ENCODE measurements at regions not wholly inside any gene's neighbourhood (a gene's known extent, or its start where the extent isn't known, plus 50 kb on each side); places are given as distances from the start of the nearest gene placed in this dataset.

DNA sequence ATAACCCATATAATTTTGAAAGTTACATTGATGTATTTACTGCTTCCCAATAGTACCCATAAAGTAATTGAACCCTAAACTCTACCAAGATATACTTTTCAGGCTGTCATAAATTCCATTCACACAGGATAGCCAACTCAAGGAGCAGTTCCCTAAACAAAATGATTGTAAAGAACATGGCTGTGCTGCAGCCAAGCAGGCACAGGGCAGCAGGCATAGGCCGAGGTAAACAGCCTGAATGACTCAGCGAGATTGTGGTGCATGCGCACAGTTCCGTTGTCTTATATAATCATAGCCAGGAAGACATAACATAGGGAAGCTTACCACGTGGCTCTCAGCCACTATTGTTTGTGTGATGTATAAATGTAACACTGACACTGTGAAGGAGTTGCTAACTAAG is 344.9 kb downstream of the FSCB start:
- DNase-seq (ENCODE audit: low read depth, low spot score) (no peak), ATAC-seq (no peak)
- H3K36me3 ChIP-seq (ENCODE audit: control insufficient read depth, insufficient read depth, low read length) = no peaks in the 10 kb centered on the region
- H3K9me3 ChIP-seq (ENCODE audit: control insufficient read depth, insufficient read depth, low read depth, low read length) = no peaks in the 10 kb centered on the region
- no TSS peak for BruUV-seq (replicated peaks)
- intact Hi-C loops (cut with micrococcal nuclease; ENCODE audit: unreplicated experiment) = no loop called here
- H3K4me1 ChIP-seq (ENCODE audit: control insufficient read depth, insufficient read depth, low read length) = peaks cover 4% of the 10 kb centered on the region; the same call in 1 of the 2 replicates
- no peak overlapping the region for H3K4me3 ChIP-seq (ENCODE audit: low read depth in 2 of 2, low read length in 2 of 2)
- H3K27ac ChIP-seq (ENCODE audit: low read length) = no peak overlapping the region
- TF ChIP-seq, protein P1, sequence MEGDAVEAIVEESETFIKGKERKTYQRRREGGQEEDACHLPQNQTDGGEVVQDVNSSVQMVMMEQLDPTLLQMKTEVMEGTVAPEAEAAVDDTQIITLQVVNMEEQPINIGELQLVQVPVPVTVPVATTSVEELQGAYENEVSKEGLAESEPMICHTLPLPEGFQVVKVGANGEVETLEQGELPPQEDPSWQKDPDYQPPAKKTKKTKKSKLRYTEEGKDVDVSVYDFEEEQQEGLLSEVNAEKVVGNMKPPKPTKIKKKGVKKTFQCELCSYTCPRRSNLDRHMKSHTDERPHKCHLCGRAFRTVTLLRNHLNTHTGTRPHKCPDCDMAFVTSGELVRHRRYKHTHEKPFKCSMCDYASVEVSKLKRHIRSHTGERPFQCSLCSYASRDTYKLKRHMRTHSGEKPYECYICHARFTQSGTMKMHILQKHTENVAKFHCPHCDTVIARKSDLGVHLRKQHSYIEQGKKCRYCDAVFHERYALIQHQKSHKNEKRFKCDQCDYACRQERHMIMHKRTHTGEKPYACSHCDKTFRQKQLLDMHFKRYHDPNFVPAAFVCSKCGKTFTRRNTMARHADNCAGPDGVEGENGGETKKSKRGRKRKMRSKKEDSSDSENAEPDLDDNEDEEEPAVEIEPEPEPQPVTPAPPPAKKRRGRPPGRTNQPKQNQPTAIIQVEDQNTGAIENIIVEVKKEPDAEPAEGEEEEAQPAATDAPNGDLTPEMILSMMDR (IDR thresholded peaks at IDR 0.05) = no peak
- TF ChIP-seq TCF7L2 (IDR thresholded peaks at IDR 0.05; ENCODE audit: low read depth, low read length) = no peak
- TF ChIP-seq SIN3A (IDR thresholded peaks at IDR 0.05; ENCODE audit: borderline replicate concordance, insufficient read depth, low read depth, low read length) = no peak
- no peak for TF ChIP-seq POLR2AphosphoS5 (IDR thresholded peaks at IDR 0.05; ENCODE audit: low read depth, low read length)
- TF ChIP-seq, protein P2, sequence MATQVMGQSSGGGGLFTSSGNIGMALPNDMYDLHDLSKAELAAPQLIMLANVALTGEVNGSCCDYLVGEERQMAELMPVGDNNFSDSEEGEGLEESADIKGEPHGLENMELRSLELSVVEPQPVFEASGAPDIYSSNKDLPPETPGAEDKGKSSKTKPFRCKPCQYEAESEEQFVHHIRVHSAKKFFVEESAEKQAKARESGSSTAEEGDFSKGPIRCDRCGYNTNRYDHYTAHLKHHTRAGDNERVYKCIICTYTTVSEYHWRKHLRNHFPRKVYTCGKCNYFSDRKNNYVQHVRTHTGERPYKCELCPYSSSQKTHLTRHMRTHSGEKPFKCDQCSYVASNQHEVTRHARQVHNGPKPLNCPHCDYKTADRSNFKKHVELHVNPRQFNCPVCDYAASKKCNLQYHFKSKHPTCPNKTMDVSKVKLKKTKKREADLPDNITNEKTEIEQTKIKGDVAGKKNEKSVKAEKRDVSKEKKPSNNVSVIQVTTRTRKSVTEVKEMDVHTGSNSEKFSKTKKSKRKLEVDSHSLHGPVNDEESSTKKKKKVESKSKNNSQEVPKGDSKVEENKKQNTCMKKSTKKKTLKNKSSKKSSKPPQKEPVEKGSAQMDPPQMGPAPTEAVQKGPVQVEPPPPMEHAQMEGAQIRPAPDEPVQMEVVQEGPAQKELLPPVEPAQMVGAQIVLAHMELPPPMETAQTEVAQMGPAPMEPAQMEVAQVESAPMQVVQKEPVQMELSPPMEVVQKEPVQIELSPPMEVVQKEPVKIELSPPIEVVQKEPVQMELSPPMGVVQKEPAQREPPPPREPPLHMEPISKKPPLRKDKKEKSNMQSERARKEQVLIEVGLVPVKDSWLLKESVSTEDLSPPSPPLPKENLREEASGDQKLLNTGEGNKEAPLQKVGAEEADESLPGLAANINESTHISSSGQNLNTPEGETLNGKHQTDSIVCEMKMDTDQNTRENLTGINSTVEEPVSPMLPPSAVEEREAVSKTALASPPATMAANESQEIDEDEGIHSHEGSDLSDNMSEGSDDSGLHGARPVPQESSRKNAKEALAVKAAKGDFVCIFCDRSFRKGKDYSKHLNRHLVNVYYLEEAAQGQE (IDR thresholded peaks at IDR 0.05; ENCODE audit: insufficient read depth in 1 of 2, low read depth in 2 of 2, low read length in 1 of 2) = no peak
- CTCF ChIA-PET = no interaction called here
- in situ Hi-C loops (cut with HindIII; ENCODE audit: low pct_unique_long_range_greater_than_20kb, low sequenced_read_pairs) = no loop called here
- H3K27me3 ChIP-seq (ENCODE audit: control insufficient read depth, insufficient read depth, low read length) = no peaks in the 10 kb centered on the region
- POLR2A ChIA-PET = no interaction called here

DNA sequence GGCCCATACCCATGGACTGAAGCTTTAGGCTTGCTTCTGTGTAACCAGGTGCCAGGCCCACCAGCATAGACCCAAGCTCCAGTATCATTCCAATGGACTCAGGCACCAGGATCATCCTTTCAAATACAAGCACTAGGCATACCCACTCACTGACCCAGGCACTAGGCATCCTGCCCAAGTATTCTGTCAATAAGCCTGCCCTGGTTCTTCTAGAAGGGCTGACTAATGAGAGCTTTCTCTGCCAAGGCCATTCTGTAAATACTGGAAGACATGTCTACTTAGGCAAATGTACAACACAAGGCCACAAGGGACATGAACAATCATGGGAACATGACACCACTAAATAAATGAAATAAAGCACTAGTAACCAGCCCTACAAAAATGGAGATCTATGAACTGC is 352.2 kb downstream of the FSCB start:
- no peak for ATAC-seq
- intact Hi-C loops (cut with micrococcal nuclease; ENCODE audit: unreplicated experiment) = no loop called here

More for the DNA sequence above, 352.2 kb downstream of the FSCB start:
- no peak for DNase-seq (ENCODE audit: low read depth, low spot score)
- in situ Hi-C loops (cut with HindIII; ENCODE audit: low pct_unique_long_range_greater_than_20kb, low sequenced_read_pairs) = no loop called here
- Histone ChIP-seq H3K27me3 (ENCODE audit: control insufficient read depth, insufficient read depth, low read length) (no peaks in the 10 kb centered on the region), H3K4me1 (ENCODE audit: control insufficient read depth, insufficient read depth, low read length) (no peaks in the 10 kb centered on the region), H3K4me3 (ENCODE audit: low read depth in 2 of 2, low read length in 2 of 2) (no peak overlapping the region), H3K36me3 (ENCODE audit: control insufficient read depth, insufficient read depth, low read length) (no peaks in the 10 kb centered on the region), H3K9me3 (ENCODE audit: control insufficient read depth, insufficient read depth, low read depth, low read length) (no peaks in the 10 kb centered on the region), H3K27ac (ENCODE audit: low read length) (no peak overlapping the region)
- TF ChIP-seq TCF7L2 (IDR thresholded peaks at IDR 0.05; ENCODE audit: low read depth, low read length) (no peak), SIN3A (IDR thresholded peaks at IDR 0.05; ENCODE audit: borderline replicate concordance, insufficient read depth, low read depth, low read length) (no peak), POLR2AphosphoS5 (IDR thresholded peaks at IDR 0.05; ENCODE audit: low read depth, low read length) (no peak)
- TF ChIP-seq, protein P2 (IDR thresholded peaks at IDR 0.05; ENCODE audit: insufficient read depth in 1 of 2, low read depth in 2 of 2, low read length in 1 of 2) = no peak
- CTCF ChIA-PET = no interaction called here
- no TSS peak for BruUV-seq (replicated peaks)
- POLR2A ChIA-PET = no interaction called here

All from Panc1 (cell line).